GM23248 (cell line): ENCODE measurements at regions not wholly inside any gene's neighbourhood (a gene's known extent, or its start where the extent isn't known, plus 50 kb on each side); places are given as distances from the start of the nearest gene placed in this dataset.

ENCODE experiments used
- DNase-seq: peaks from one replicate; pipeline ENCODE4 v3.0.0-alpha.2; 2015
- H2AFZ ChIP-seq: fragments of 200-600 bp; sonication (generic); 2 replicates; pipeline ENCODE4 v1.6.1; 2016; ENCODE audit warnings: antibody characterized with exemption
- H3F3A ChIP-seq: fragments of 200-600 bp; sonication (generic); 2 replicates; pipeline ENCODE4 v1.6.1; 2016; ENCODE audit warnings: mild to moderate bottlenecking, antibody characterized with exemption, mixed run types; ENCODE audit not compliant: insufficient read depth
- H3K27ac ChIP-seq: fragments of 200-600 bp; sonication (generic); 2 replicates; pipeline ENCODE4 v1.5.1; 2016; ENCODE audit warnings: mild to moderate bottlenecking
- H3K27me3 ChIP-seq: fragments of 200-600 bp; sonication (generic); replicated peaks from 2 replicates; pipeline ENCODE4 v1.6.1; 2016; ENCODE audit warnings: mild to moderate bottlenecking; ENCODE audit not compliant: insufficient read depth
- H3K36me3 ChIP-seq: fragments of 200-600 bp; sonication (generic); 2 replicates; pipeline ENCODE4 v1.6.1; 2016; ENCODE audit warnings: low read depth, mild to moderate bottlenecking
- H3K4me1 ChIP-seq: fragments of 200-600 bp; sonication (generic); 2 replicates; pipeline ENCODE4 v1.6.1; 2016; ENCODE audit warnings: mild to moderate bottlenecking; ENCODE audit not compliant: insufficient read depth
- H3K4me2 ChIP-seq: fragments of 200-600 bp; sonication (generic); one replicate; pipeline ENCODE4 v1.6.1; 2016; ENCODE audit warnings: mild to moderate bottlenecking; ENCODE audit not compliant: unreplicated experiment
- H3K4me3 ChIP-seq: fragments of 200-600 bp; sonication (generic); 2 replicates; pipeline ENCODE4 v1.5.1; 2016; ENCODE audit warnings: mild to moderate bottlenecking
- H3K79me2 ChIP-seq: fragments of 200-600 bp; sonication (generic); 2 replicates; pipeline ENCODE4 v1.6.1; 2016; ENCODE audit warnings: mild to moderate bottlenecking; ENCODE audit not compliant: insufficient read depth
- H3K9ac ChIP-seq: fragments of 200-600 bp; sonication (generic); 2 replicates; pipeline ENCODE4 v1.6.1; 2016; ENCODE audit warnings: mild to moderate bottlenecking
- H3K9me2 ChIP-seq: fragments of 200-600 bp; sonication (generic); 2 replicates; pipeline ENCODE4 v1.6.1; 2016; ENCODE audit warnings: mixed run types, mild to moderate bottlenecking, moderate library complexity; ENCODE audit not compliant: insufficient read depth
- H3K9me3 ChIP-seq: fragments of 200-600 bp; sonication (generic); one replicate; pipeline ENCODE4 v1.6.1; 2017; ENCODE audit warnings: low read depth
- H4K20me1 ChIP-seq: fragments of 200-600 bp; sonication (generic); 2 replicates; pipeline ENCODE4 v1.6.0; 2016; ENCODE audit not compliant: insufficient read depth
- EZH2 ChIP-seq: fragments of 200-600 bp; sonication (generic); IDR thresholded peaks from 2 replicates; pipeline ENCODE4 v1.6.1; 2018; ENCODE audit warnings: antibody characterized with exemption, mild to moderate bottlenecking; ENCODE audit not compliant: insufficient read depth, poor library complexity, severe bottlenecking
- EZH2phosphoT487 ChIP-seq: fragments of 200-600 bp; sonication (generic); IDR thresholded peaks from 2 replicates; pipeline ENCODE4 v1.6.1; 2018; ENCODE audit warnings: antibody characterized with exemption, moderate library complexity, mild to moderate bottlenecking, low read depth; ENCODE audit not compliant: insufficient read depth
- WGBS, 2 experiments: methylation state at CpG; one replicate each; pipeline ENCODE4 v1.1.6; 2015 to 2017; ENCODE audit warnings: low lambda C conversion rate in 2 of 2, low coverage in 1 of 2; ENCODE audit errors: missing lambda C conversion rate in 2 of 2; 5-methylcytosine and 5-hydroxymethylcytosine counted together
- in situ Hi-C: fragments of 300-500 bp; cut with MboI; formaldehyde crosslinking; loops from 2 replicates; pipeline ENCODE4 v1.15.0; 2020

DNA sequence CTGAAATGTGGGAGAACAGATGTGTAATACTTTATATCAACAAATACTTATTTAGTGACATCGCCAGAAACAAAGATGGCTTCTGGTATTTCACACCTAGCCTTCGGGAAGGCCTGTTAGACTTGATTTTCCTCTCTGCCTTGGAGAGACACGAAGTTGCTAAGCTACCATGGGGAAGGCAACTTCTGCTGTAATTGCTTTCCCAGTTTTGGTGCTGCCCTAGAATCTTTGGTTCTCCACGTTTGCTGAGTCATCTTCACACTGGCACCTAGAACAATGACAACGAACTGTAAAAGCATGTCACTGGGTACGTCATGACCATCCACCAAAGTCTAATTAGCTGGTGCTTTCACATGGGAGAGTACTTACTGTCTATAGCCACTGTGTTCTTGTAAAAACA lies 58.7 kb upstream of the ACTR3 start:
- peak; percentile 84 for DNase-seq
- Histone ChIP-seq H3K27ac (peak overlapping the region; percentile 28), H3K4me3 (no peak overlapping the region), H3K9me2 (no peaks in the 10 kb centered on the region), H3K27me3 (no peaks in the 10 kb centered on the region), H2AFZ (peak overlapping the region; percentile 64), H3K9ac (no peak overlapping the region), H3K9me3 (no peaks in the 10 kb centered on the region), H4K20me1 (no peaks in the 10 kb centered on the region), H3K36me3 (no peaks in the 10 kb centered on the region), H3F3A (no peaks in the 10 kb centered on the region; the same call in 1 of the 2 replicates), H3K4me2 (no peak overlapping the region), H3K79me2 (no peaks in the 10 kb centered on the region), H3K4me1 (no peaks in the 10 kb centered on the region)
- WGBS, 2 experiments = 27 to 28% methylated on average over 6 of the region's 6 CpGs
- in situ Hi-C loops = no loop called here
- TF ChIP-seq EZH2phosphoT487 (no peak), EZH2 (no peak)

DNA sequence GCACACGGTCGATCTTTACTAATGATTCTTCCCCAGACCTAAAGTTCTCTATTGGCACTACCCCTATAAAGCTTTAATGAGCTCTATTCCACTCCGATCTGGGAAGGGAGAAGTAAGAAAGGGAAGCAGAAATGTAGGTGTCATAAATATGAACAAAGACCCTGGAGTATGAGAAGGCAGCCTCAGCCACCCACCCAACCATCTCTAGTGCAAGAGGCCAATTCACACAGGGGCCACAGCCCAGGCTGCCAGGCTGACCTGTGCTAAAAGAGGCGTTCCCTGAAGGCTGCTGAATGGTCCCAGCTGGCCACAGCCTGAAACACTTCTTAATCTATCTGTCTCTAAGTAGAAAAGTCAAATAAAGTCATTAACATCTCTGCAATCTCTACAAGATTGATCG lies 60.1 kb upstream of the ACTR3 start:
- Histone ChIP-seq H3K27ac (no peak overlapping the region), H3K4me1 (no peaks in the 10 kb centered on the region), H3F3A (no peaks in the 10 kb centered on the region; the same call in 1 of the 2 replicates), H3K36me3 (no peaks in the 10 kb centered on the region), H3K9me3 (no peaks in the 10 kb centered on the region), H3K4me3 (no peak overlapping the region), H3K27me3 (no peaks in the 10 kb centered on the region), H3K9ac (no peak overlapping the region), H2AFZ (no peak overlapping the region), H3K9me2 (no peaks in the 10 kb centered on the region), H3K79me2 (no peaks in the 10 kb centered on the region), H4K20me1 (no peaks in the 10 kb centered on the region), H3K4me2 (no peak overlapping the region)
- DNase-seq = no peak
- 79 to 80% methylated on average over 5 of the region's 5 CpGs for WGBS, 2 experiments
- in situ Hi-C loops = no loop called here
- TF ChIP-seq EZH2 = no peak
- TF ChIP-seq EZH2phosphoT487 = no peak

DNA sequence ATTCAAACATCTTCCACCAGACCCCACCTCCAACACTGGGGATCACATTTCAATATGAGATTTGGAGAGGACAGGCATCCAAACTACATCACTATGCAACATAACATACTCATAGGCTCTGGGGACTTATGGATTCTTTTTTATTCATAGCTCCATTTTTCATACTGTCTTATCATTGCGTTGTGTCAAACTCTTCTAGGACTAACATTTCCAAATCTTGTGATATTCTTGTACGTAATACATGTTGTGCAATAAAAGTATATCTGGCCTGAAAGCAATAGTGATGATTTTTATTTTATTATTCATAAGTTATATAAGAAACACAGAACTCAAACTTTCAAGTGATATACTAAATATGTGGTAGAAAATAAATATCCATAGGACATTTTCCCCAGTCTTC lies 60.6 kb upstream of the ACTR3 start:
- no peaks in the 10 kb centered on the region for H3K9me3 ChIP-seq
- no peak overlapping the region for H3K4me2 ChIP-seq
- in situ Hi-C loops = no loop called here
- H3K9me2 ChIP-seq = no peaks in the 10 kb centered on the region
- no peak overlapping the region for H3K4me3 ChIP-seq
- TF ChIP-seq EZH2phosphoT487 = no peak
- no peak overlapping the region for H3K27ac ChIP-seq
- no peaks in the 10 kb centered on the region for H3K79me2 ChIP-seq
- no peak for DNase-seq
- H3K36me3 ChIP-seq = no peaks in the 10 kb centered on the region
- 85 to 92% methylated on average over 2 of the region's 2 CpGs for WGBS, 2 experiments
- H3K9ac ChIP-seq = no peak overlapping the region
- no peaks in the 10 kb centered on the region for H3K27me3 ChIP-seq
- no peaks in the 10 kb centered on the region for H3K4me1 ChIP-seq
- H4K20me1 ChIP-seq = no peaks in the 10 kb centered on the region
- no peaks in the 10 kb centered on the region; the same call in 1 of the 2 replicates for H3F3A ChIP-seq
- no peak overlapping the region for H2AFZ ChIP-seq

DNA sequence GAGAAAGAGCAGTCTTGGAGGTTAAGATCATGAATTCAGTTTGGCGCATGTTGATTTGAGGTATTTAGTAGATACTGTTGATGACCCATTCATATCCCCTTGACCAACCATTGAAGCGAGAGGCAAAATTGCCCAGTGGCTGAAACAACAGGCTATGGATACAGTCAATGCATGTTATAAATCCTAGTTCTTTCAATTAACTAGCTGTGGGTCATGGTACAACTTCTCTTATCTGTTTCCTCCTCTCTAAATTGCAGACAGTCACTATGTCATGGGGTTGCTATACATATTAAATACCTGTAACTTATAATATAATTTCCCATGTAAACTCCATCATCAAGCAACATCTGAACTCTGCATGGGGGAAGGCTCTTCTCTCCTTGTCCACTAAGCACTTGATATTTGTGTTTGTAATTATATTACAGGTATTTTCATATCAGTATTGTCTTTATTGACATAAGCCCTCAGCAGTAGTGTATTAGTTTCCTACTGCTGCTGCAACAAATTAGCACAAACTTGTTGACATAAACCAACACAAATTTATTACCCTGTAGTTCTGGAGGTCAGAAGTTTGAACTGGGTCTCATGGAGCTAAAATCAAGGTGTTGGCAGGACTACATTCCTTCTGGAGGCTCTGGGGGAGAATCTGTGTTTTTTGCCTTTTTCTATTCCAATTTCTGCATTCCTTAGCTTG lies 61.7 kb upstream of the ACTR3 start:
- no peaks in the 10 kb centered on the region; the same call in 1 of the 2 replicates for H3F3A ChIP-seq
- no peaks in the 10 kb centered on the region for H3K9me3 ChIP-seq
- no peak overlapping the region for H3K9ac ChIP-seq
- H3K36me3 ChIP-seq = no peaks in the 10 kb centered on the region
- 96 to 97% methylated on average over 2 of the region's 2 CpGs for WGBS, 2 experiments
- TF ChIP-seq EZH2 (no peak), EZH2phosphoT487 (no peak)
- H4K20me1 ChIP-seq = no peaks in the 10 kb centered on the region
- DNase-seq = no peak
- H3K79me2 ChIP-seq = no peaks in the 10 kb centered on the region
- H3K27ac ChIP-seq = no peak overlapping the region
- no peak overlapping the region for H3K4me3 ChIP-seq
- in situ Hi-C loops = no loop called here
- no peaks in the 10 kb centered on the region for H3K4me1 ChIP-seq
- H3K4me2 ChIP-seq = no peak overlapping the region
- no peak overlapping the region for H2AFZ ChIP-seq
- H3K27me3 ChIP-seq = no peaks in the 10 kb centered on the region
- H3K9me2 ChIP-seq = no peaks in the 10 kb centered on the region
